Kidney (tissue), 13 donors: ENCODE measurements at regions not wholly inside any gene's neighbourhood (a gene's known extent, or its start where the extent isn't known, plus 50 kb on each side); places are given as distances from the start of the nearest gene placed in this dataset.

Experiments used
- DNase-seq, 5 donors: peaks; one replicate each; pipeline ENCODE4 v3.0.0-alpha.2; 2013 to 2020
- FAIRE-seq: peaks from 2 replicates; lab custom pipeline; 2012; peaks lifted over from hg19 to GRCh38; lab: Jason Lieb, UNC
- H3K27ac ChIP-seq, 2 donors: one replicate each; pipeline ENCODE4 v1.7.0; 2013; ENCODE audit warnings: low read depth in 2 of 2, low read length in 2 of 2, inconsistent platforms in 1 of 2
- H3K27me3 ChIP-seq: one replicate; pipeline ENCODE4 v1.7.1; 2013; ENCODE audit warnings: low read length, inconsistent platforms; ENCODE audit not compliant: control insufficient read depth, insufficient read depth
- H3K36me3 ChIP-seq, 3 donors: one replicate each; pipeline versions ENCODE4 v1.7.0 to v1.7.1; 2013; ENCODE audit warnings: low read length in 3 of 3, control low read depth in 1 of 3, inconsistent platforms in 1 of 3; ENCODE audit not compliant: insufficient read depth in 3 of 3, control insufficient read depth in 2 of 3
- H3K4me1 ChIP-seq, 3 donors: one replicate each; pipeline versions ENCODE4 v1.7.0 to v1.7.1; 2013; ENCODE audit warnings: low read length in 3 of 3, inconsistent platforms in 1 of 3, low read depth in 1 of 3; ENCODE audit not compliant: control insufficient read depth in 2 of 3, insufficient read depth in 2 of 3
- H3K4me3 ChIP-seq, 3 donors: one replicate each; pipeline versions ENCODE4 v1.7.0 to v1.8.1; 2013; ENCODE audit warnings: low read length in 3 of 3, control low read depth in 1 of 3, inconsistent platforms in 1 of 3
- H3K9ac ChIP-seq, 3 donors: one replicate each; pipeline versions ENCODE4 v1.7.0 to v1.7.1; 2013; ENCODE audit warnings: low read length in 3 of 3, control low read depth in 1 of 3, inconsistent platforms in 1 of 3
- H3K9me3 ChIP-seq, 3 donors: one replicate each; pipeline versions ENCODE4 v1.7.0 to v1.7.1; 2013; ENCODE audit warnings: low read length in 3 of 3, control low read depth in 1 of 3, inconsistent platforms in 1 of 3; ENCODE audit not compliant: control insufficient read depth in 2 of 3, insufficient read depth in 1 of 3
- CTCF ChIP-seq: IDR thresholded peaks from 3 replicates; pipeline ENCODE4 v1.5.1; 2012; ENCODE audit warnings: mild to moderate bottlenecking, moderate library complexity, borderline replicate concordance; ENCODE audit not compliant: insufficient read depth; ENCODE audit errors: extremely low read depth
- intact Hi-C: fragments of 100-400 bp; cut with DNase I; formaldehyde crosslinking; loops from one replicate; pipeline ENCODE4 v1.11.1; 2022
- donor health status: control.
- donor health status: control.
- donor health status: control.
- donor health status: control.
- donor health status: control.
- donor health status: DM: yes; HTN: yes; CAD: no.
- donor health status: Normal renal cell carcinoma (clear cell type).

- intact Hi-C loops = no loop called here
- no peak overlapping the region for H3K9ac ChIP-seq
- no peak overlapping the region for H3K27ac ChIP-seq
- H3K9me3 ChIP-seq = no peaks in the 10 kb centered on the region
- H3K4me1 ChIP-seq = no peaks in the 10 kb centered on the region
- DNase-seq (no peak), FAIRE-seq (no peak)
- no peaks in the 10 kb centered on the region for H3K36me3 ChIP-seq
- no peak for TF ChIP-seq CTCF
- H3K27me3 ChIP-seq = no peaks in the 10 kb centered on the region
- no peak overlapping the region for H3K4me3 ChIP-seq
Observed at GRCh38 chr12:114821570-114821969, 137.6 kb upstream of the TBX3 start.

- Histone ChIP-seq H3K36me3 (no peaks in the 10 kb centered on the region), H3K27me3 (no peaks in the 10 kb centered on the region), H3K9me3 (no peaks in the 10 kb centered on the region), H3K27ac (no peak overlapping the region), H3K4me1 (no peaks in the 10 kb centered on the region), H3K4me3 (no peak overlapping the region), H3K9ac (no peak overlapping the region)
- intact Hi-C loops = no loop called here
- TF ChIP-seq CTCF = no peak
- FAIRE-seq = no peak
- no peak for DNase-seq
Observed at GRCh38 chr12:114820796-114821195, 136.8 kb upstream of the TBX3 start.

GRCh38 chr12:114817571-114818425 lies 133.8 kb upstream of the TBX3 start:
- no peak for FAIRE-seq

More at GRCh38 chr12:114817571-114818425, 133.8 kb upstream of the TBX3 start:
- intact Hi-C loops = no loop called here
- Histone ChIP-seq H3K4me3 (no peak overlapping the region), H3K4me1 (peaks cover 0 to 3% (median 0%) of the 10 kb centered on the region in 3 donors), H3K9me3 (no peaks in the 10 kb centered on the region), H3K36me3 (no peaks in the 10 kb centered on the region), H3K9ac (no peak overlapping the region), H3K27ac (no peak overlapping the region), H3K27me3 (no peaks in the 10 kb centered on the region)
- TF ChIP-seq CTCF = no peak
- DNase-seq = peak in 4 of 5 donors; percentile 78 to 86 (median 84)
